ENCODE measurements at regions not wholly inside any gene's neighbourhood (a gene's known extent, or its start where the extent isn't known, plus 50 kb on each side); places are given as distances from the start of the nearest gene placed in this dataset.

- TF ChIP-seq EZH2 (IDR thresholded peaks at IDR 0.05; ENCODE audit: borderline replicate concordance, low read depth, low read length, poor library complexity, severe bottlenecking) (no peak), CTCF (conservative IDR thresholded peaks at IDR 0.05; ENCODE audit: low read depth, low read length) (no peak)
Observed at GRCh38 chr11:92167571-92167970, 57.0 kb upstream of the FAT3 start.
